ENCODE measurements at regions not wholly inside any gene's neighbourhood (a gene's known extent, or its start where the extent isn't known, plus 50 kb on each side); places are given as distances from the start of the nearest gene placed in this dataset.
"Not testable (repeated sequence)": the region's sequence is repeated elsewhere in the genome, so short reads cannot be mapped to it uniquely, and the experiment has no call there.

DNA sequence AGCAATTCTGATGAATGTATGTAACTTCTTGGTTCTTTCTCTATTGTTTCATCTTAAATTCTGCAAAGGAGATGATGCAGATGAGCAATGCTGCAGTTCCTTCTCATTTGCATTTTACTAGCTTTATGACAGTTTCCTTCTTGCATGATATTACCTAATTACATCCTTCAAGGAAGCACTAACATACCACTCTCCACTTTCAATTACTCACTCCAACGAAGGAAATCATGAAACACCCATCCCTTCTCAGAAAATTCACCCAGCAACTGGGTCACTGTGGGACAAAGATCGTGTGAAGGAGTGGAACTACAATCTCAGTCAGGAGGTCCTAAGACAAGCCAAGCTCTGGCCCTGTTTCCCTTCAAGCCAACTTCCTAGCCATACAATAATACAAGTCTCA is 142.3 kb downstream of the CHD1L start:
- TF ChIP-seq, protein P1, sequence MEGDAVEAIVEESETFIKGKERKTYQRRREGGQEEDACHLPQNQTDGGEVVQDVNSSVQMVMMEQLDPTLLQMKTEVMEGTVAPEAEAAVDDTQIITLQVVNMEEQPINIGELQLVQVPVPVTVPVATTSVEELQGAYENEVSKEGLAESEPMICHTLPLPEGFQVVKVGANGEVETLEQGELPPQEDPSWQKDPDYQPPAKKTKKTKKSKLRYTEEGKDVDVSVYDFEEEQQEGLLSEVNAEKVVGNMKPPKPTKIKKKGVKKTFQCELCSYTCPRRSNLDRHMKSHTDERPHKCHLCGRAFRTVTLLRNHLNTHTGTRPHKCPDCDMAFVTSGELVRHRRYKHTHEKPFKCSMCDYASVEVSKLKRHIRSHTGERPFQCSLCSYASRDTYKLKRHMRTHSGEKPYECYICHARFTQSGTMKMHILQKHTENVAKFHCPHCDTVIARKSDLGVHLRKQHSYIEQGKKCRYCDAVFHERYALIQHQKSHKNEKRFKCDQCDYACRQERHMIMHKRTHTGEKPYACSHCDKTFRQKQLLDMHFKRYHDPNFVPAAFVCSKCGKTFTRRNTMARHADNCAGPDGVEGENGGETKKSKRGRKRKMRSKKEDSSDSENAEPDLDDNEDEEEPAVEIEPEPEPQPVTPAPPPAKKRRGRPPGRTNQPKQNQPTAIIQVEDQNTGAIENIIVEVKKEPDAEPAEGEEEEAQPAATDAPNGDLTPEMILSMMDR (IDR thresholded peaks at IDR 0.05; ENCODE audit: borderline replicate concordance) = no peak
- H3K27ac ChIP-seq (replicated peaks) = no peak overlapping the region
- no peaks in the 10 kb centered on the region for H3K4me1 ChIP-seq
- intact Hi-C loops (cut with micrococcal nuclease) = loop anchor here (10.0 kb wide), 1 partner anchor 110 kb away; no protein-coding TSS in a partner anchor
- no peak for DNase-seq
- no peaks in the 10 kb centered on the region for H3K36me3 ChIP-seq
- no peaks in the 10 kb centered on the region for H3K9me3 ChIP-seq (replicated peaks)
- peaks cover 8% of the 10 kb centered on the region for H3K27me3 ChIP-seq (ENCODE audit: low read depth)
- H3K4me3 ChIP-seq = no peak overlapping the region

DNA sequence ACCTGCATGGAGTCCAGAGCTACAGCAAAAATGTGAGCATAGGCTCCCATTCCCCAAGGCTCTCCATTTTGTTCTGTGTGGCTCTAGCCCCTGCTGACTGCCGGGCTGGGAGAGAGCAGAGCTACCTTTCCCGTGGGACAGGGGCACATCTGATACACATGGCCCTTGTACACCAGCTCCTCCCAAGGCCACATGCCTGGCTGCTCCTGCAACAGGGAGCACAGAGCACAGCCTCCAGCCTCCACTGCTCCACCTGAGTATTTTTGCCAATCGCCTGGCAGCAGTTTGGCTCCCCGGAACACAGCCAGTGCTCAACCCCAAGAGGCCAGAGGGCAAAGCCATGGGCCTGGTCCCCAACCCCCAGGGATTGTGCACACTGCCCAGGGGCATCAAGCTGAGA is 146.5 kb downstream of the CHD1L start:
- TF ChIP-seq, protein P1 (IDR thresholded peaks at IDR 0.05; ENCODE audit: borderline replicate concordance) = no peak
- no peak for DNase-seq
- H3K4me1 ChIP-seq = no peaks in the 10 kb centered on the region
- no peaks in the 10 kb centered on the region for H3K36me3 ChIP-seq
- intact Hi-C loops (cut with micrococcal nuclease) = loop anchor here (10.0 kb wide), 1 partner anchor 114 kb away; no protein-coding TSS in a partner anchor
- H3K9me3 ChIP-seq (replicated peaks) = peaks cover 27% of the 10 kb centered on the region
- no peak overlapping the region for H3K27ac ChIP-seq (replicated peaks)
- H3K27me3 ChIP-seq (ENCODE audit: low read depth) = peaks cover 9% of the 10 kb centered on the region
- H3K4me3 ChIP-seq = no peak overlapping the region

DNA sequence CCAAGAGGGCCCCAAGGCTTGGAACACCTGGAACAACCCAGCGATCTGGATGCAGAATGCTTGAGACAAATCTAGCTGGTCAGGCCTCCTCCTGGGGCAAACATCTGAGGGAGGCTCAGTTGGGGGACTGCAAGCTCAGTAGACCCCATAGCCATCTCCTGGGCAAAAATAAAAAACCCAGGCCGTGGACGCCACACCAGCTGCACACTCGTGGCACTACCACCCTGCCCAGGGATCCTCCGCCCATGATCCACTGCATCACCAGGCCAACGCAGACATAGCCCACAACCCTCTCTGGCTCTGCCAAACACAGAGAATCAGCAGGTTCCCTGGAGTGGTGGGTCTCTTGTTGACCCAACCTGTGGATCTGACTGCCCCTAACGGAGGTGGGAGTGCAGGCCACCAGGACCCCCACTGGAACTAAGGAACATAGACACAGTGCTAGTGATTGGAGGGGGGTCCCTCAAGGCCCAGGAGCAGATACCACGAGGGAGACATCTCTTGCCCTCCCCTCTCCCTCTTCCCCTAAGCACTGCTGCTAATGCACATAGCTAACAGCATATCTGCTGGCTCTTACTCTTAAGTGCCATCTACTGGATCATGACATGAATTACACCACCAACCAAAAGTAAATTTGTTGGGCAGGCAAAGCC is 147.2 kb downstream of the CHD1L start:
- no peak for DNase-seq
- H3K9me3 ChIP-seq (replicated peaks) = peaks cover 30% of the 10 kb centered on the region
- peaks cover 9% of the 10 kb centered on the region for H3K27me3 ChIP-seq (ENCODE audit: low read depth)
- H3K4me1 ChIP-seq = no peaks in the 10 kb centered on the region
- TF ChIP-seq, protein P1 (IDR thresholded peaks at IDR 0.05; ENCODE audit: borderline replicate concordance) = peak; percentile 71
- H3K36me3 ChIP-seq = no peaks in the 10 kb centered on the region
- H3K4me3 ChIP-seq = no peak overlapping the region
- no peak overlapping the region for H3K27ac ChIP-seq (replicated peaks)
- intact Hi-C loops (cut with micrococcal nuclease) = loop anchor here (10.0 kb wide), 1 partner anchor 115 kb away; no protein-coding TSS in a partner anchor

DNA sequence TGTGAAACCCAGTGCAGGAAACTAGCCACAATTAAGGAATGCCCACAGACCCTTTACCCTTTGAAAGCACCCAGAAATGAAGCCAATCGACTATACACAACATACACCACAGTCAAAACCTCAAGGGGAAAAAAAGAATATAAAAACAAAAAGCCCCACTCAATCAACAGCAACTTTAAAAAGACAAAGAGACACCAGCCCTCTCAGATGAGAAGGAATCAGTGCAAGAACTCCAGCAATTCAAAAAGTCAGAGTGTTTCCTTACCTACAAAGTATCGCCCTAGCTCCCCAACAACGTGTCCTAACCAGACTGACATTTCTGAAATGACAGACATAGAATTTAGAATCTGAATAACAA is 147.7 kb downstream of the CHD1L start:
- H3K36me3 ChIP-seq = no peaks in the 10 kb centered on the region
- H3K27me3 ChIP-seq (ENCODE audit: low read depth) = peaks cover 9% of the 10 kb centered on the region
- no peak overlapping the region for H3K27ac ChIP-seq (replicated peaks)
- intact Hi-C loops (cut with micrococcal nuclease) = no loop called here
- TF ChIP-seq, protein P1 (IDR thresholded peaks at IDR 0.05; ENCODE audit: borderline replicate concordance) = no peak
- no peaks in the 10 kb centered on the region for H3K4me1 ChIP-seq
- no peak for DNase-seq
- no peak overlapping the region for H3K4me3 ChIP-seq
- peaks cover 30% of the 10 kb centered on the region for H3K9me3 ChIP-seq (replicated peaks)

DNA sequence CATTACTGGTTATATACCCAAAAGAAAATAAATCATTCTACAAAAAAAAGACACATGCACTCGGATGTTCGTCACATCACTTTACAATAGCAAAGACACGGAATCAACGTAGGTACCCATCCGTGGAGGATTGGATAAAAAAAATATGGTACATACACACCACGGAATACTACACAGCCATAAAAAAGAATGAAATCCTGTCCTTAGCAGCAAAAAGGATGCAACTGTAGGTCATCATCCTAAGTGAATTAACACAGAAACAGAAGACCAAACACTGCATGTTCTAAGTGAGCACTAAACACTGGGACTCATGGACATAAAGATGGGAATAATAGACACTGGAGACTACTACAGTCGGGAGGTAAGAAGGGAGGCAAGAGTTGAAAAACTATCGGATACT is 148.6 kb downstream of the CHD1L start:
- H3K9me3 ChIP-seq (replicated peaks) = peaks cover 30% of the 10 kb centered on the region
- H3K4me3 ChIP-seq = no peak overlapping the region
- intact Hi-C loops (cut with micrococcal nuclease) = no loop called here

DNA sequence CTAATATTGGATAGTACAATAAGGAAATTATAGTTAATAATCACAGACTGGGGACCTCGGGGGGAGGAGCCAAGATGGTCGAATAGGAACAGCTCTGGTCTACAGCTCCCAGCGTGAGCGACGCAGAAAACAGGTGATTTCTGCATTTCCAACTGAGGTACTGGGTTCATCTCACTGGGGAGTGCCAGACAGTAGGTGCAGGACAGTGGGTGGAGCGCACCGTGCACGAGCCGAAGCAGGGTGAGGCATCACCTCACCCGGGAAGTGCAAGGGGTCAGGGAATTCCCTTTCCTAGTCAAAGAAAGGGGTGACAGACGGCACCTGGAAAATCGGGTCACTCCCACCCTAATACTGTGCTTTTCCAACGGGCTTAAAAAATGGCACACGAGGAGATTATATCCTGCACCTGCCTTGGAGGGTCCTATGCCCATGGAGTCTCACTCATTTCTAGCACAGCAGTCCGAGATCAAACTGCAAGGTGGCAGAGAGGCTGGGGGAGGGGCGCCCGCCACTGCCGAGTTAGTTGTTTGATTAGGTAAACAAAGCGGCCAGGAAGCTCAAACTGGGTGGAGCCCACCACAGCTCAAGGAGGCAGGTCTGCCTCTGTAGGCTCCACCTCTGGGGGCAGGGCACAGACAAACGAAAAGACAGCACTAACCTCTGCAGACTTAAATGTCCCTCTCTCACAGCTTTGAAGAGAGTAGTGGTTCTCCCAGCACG is 138.8 kb upstream of the BCL9 start:
- DNase-seq; H3K36me3 ChIP-seq; H3K27ac ChIP-seq (replicated peaks); H3K4me1 ChIP-seq; H3K27me3 ChIP-seq (ENCODE audit: low read depth); H3K4me3 ChIP-seq; intact Hi-C loops (cut with micrococcal nuclease): not testable (repeated sequence)
- peaks cover 16% of the 10 kb centered on the region for H3K9me3 ChIP-seq (replicated peaks)

More for the DNA sequence above, 148.6 kb downstream of the CHD1L start:
- peaks cover 13% of the 10 kb centered on the region for H3K27me3 ChIP-seq (ENCODE audit: low read depth)
- no peaks in the 10 kb centered on the region for H3K4me1 ChIP-seq
- no peaks in the 10 kb centered on the region for H3K36me3 ChIP-seq
- TF ChIP-seq, protein P1 (IDR thresholded peaks at IDR 0.05; ENCODE audit: borderline replicate concordance) = no peak
- no peak overlapping the region for H3K27ac ChIP-seq (replicated peaks)
- no peak for DNase-seq

DNA sequence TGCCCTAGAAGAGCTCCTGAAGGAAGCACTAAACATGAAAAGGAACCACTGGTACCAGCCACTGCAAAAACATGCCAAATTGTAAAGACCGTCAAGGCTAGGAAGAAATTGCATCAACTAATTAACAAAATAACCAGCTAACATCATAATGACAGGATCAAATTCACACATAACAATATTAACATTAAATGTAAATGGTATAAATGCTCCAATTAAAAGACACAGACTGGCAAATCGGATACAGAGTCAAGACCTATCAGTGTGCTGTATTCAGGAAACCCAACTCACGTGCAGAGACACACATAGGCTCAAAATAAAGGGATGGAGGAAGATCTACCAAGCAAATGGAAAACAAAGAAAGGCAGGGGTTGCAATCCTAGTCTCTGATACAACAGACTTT is 137.0 kb upstream of the BCL9 start:
- H3K4me1 ChIP-seq; H3K27ac ChIP-seq (replicated peaks); H3K36me3 ChIP-seq; intact Hi-C loops (cut with micrococcal nuclease); H3K4me3 ChIP-seq; DNase-seq; H3K27me3 ChIP-seq (ENCODE audit: low read depth): not testable (repeated sequence)
- H3K9me3 ChIP-seq (replicated peaks) = peaks cover 16% of the 10 kb centered on the region

Data from left ventricle myocardium inferior (tissue), 1 donor.